ENCODE measurements at regions not wholly inside any gene's neighbourhood (a gene's known extent, or its start where the extent isn't known, plus 50 kb on each side); places are given as distances from the start of the nearest gene placed in this dataset.

- no peak for DNase-seq
Measured at GRCh38 chr4:67218883-67219282, 326.4 kb downstream of the CENPC start.

GRCh38 chr4:67207941-67208441, 337.3 kb downstream of the CENPC start:
- DNase-seq: no peak

GRCh38 chr4:67204441-67204840, 340.9 kb downstream of the CENPC start:
- no peak for DNase-seq

- no peak for DNase-seq
Measured at GRCh38 chr4:67201334-67201733, 344.0 kb downstream of the CENPC start.

GRCh38 chr4:67198727-67199126, 346.6 kb downstream of the CENPC start:
- DNase-seq: no peak

GRCh38 chr4:67167849-67168248, 377.5 kb downstream of the CENPC start:
- DNase-seq: no peak

- no peak for DNase-seq
Measured at GRCh38 chr4:67162690-67163089, 382.6 kb downstream of the CENPC start.

GRCh38 chr4:67161311-67161710, 384.0 kb downstream of the CENPC start:
- no peak for DNase-seq

GRCh38 chr4:67160394-67160793, 384.9 kb downstream of the CENPC start:
- DNase-seq: no peak

- no peak for DNase-seq
Measured at GRCh38 chr4:67158666-67159065, 386.6 kb downstream of the CENPC start.

- DNase-seq: no peak
Measured at GRCh38 chr4:67152976-67153375, 392.3 kb downstream of the CENPC start.

- DNase-seq: no peak
Measured at GRCh38 chr4:67151376-67152343, 393.6 kb downstream of the CENPC start.

- DNase-seq: no peak
Measured at GRCh38 chr4:67141586-67141985, 403.7 kb downstream of the CENPC start.

GRCh38 chr4:67134616-67135015, 410.7 kb downstream of the CENPC start:
- no peak for DNase-seq

- DNase-seq: no peak
Measured at GRCh38 chr4:67133162-67133561, 412.1 kb downstream of the CENPC start.

GRCh38 chr4:67131224-67131623, 414.1 kb downstream of the CENPC start:
- no peak for DNase-seq

- no peak for DNase-seq
Measured at GRCh38 chr4:67130411-67130810, 414.9 kb downstream of the CENPC start.

GRCh38 chr4:67126570-67126969, 418.7 kb downstream of the CENPC start:
- DNase-seq: no peak

- DNase-seq: no peak
Measured at GRCh38 chr4:67125636-67126514, 419.4 kb downstream of the CENPC start.

GRCh38 chr4:67124716-67125115, 420.6 kb downstream of the CENPC start:
- no peak for DNase-seq

GRCh38 chr4:67122029-67122428, 423.3 kb downstream of the CENPC start:
- no peak for DNase-seq

- no peak for DNase-seq
Measured at GRCh38 chr4:67120369-67120768, 424.9 kb downstream of the CENPC start.

- no peak for DNase-seq
Measured at GRCh38 chr4:67109276-67109675, 436.0 kb downstream of the CENPC start.

Data from CD4-positive, alpha-beta T cell treated with Interleukin-10 for 1 hour (primary cell).